ENCODE measurements at regions not wholly inside any gene's neighbourhood (a gene's known extent, or its start where the extent isn't known, plus 50 kb on each side); places are given as distances from the start of the nearest gene placed in this dataset.

DNA sequence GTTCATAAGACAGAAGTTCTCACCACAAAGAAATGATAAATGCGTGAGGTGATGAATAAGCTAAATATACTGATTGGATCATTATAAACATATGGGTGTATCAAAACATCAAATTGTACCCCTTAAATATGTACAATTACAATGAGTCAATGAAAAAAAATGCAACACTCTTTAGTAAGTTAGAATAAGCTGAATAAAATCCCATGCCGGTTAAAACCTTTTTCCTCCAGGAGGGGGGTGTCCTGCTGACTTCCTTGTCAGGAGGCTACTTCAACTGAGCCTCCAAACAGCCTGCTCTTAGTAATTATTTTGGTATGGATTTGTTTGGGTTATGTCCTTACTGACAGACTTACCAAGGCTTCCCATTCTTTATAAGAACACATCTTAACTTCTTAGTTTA, 649.1 kb downstream of the INHBA start:
- no peak overlapping the region for H3K18ac ChIP-seq (ENCODE audit: extremely low read depth, low read length)
- no peaks in the 10 kb centered on the region; the same call in 1 of the 2 replicates for H3K23me2 ChIP-seq (ENCODE audit: low read depth, low read length)
- H2BK20ac ChIP-seq (ENCODE audit: low read length), result no peak overlapping the region
- no peak overlapping the region for H2BK120ac ChIP-seq (replicated peaks; ENCODE audit: low read depth, low read length)
- H3K79me2 ChIP-seq (ENCODE audit: control insufficient read depth in 1 of 2, insufficient read depth in 2 of 2, low read length in 2 of 2), result no peaks in the 10 kb centered on the region
- H2BK15ac ChIP-seq (ENCODE audit: low read length), result no peak overlapping the region
- POLR2A ChIA-PET (ENCODE audit: partially characterized antibody), result interaction anchor here (0.6 kb wide), 1 partner anchor 262 kb away, joined by 4 read pairs; no protein-coding TSS in a partner anchor
- H3K56ac ChIP-seq (replicated peaks; ENCODE audit: insufficient read length, low read depth, low read length), result no peak overlapping the region
- no peaks in the 10 kb centered on the region for H3K9me3 ChIP-seq (ENCODE audit: insufficient read depth in 2 of 2, low read depth in 1 of 2, low read length in 1 of 2)
- TF ChIP-seq SRF (IDR thresholded peaks at IDR 0.05; ENCODE audit: low read depth, low read length) (no peak), TAF7 (optimal IDR thresholded peaks at IDR 0.05; ENCODE audit: borderline replicate concordance, low read depth, low read length) (no peak), SIRT6 (IDR thresholded peaks at IDR 0.05; ENCODE audit: low read length) (no peak), POLR2A (IDR thresholded peaks at IDR 0.05; ENCODE audit: control extremely low read depth in 1 of 2, low read depth in 2 of 2, low read length in 2 of 2) (no peak), TEAD4 (IDR thresholded peaks at IDR 0.05; ENCODE audit: low read depth, low read length) (no peak), CEBPB (IDR thresholded peaks at IDR 0.05; ENCODE audit: low read depth, low read length) (no peak), ZNF274 (IDR thresholded peaks at IDR 0.05; ENCODE audit: borderline replicate concordance, extremely low read depth, low read length) (no peak), EGR1 (IDR thresholded peaks at IDR 0.05; ENCODE audit: borderline replicate concordance, low read depth, low read length) (no peak), RBBP5 (IDR thresholded peaks at IDR 0.05; ENCODE audit: borderline replicate concordance, low read depth, low read length) (no peak), POLR2AphosphoS5 (IDR thresholded peaks at IDR 0.05; ENCODE audit: low read depth, low read length) (no peak), POU5F1 (IDR thresholded peaks at IDR 0.05; ENCODE audit: low read depth, low read length) (no peak), SUZ12 (IDR thresholded peaks at IDR 0.05; ENCODE audit: low read length) (no peak), SP4 (IDR thresholded peaks at IDR 0.05; ENCODE audit: low read length) (no peak), CREB1 (IDR thresholded peaks at IDR 0.05) (no peak), SIN3A (conservative IDR thresholded peaks at IDR 0.05 in 1 of 2, IDR thresholded peaks at IDR 0.05 in 1 of 2; ENCODE audit: low read depth in 1 of 2, low read length in 2 of 2) (no peak), CBX8 (IDR thresholded peaks at IDR 0.05; ENCODE audit: borderline replicate concordance, low read depth, low read length) (no peak), FOSL1 (IDR thresholded peaks at IDR 0.05; ENCODE audit: insufficient read depth, low read depth, low read length) (no peak)
- H4K20me1 ChIP-seq (replicated peaks in 1 of 2; ENCODE audit: control insufficient read depth in 1 of 2, insufficient read depth in 2 of 2, low read length in 2 of 2), result peaks cover 0 to under 1% of the 10 kb centered on the region in 2 experiments
- H2BK12ac ChIP-seq (ENCODE audit: low read depth, low read length), result no peak overlapping the region
- H3K27ac ChIP-seq (ENCODE audit: low read depth, low read length), result no peak overlapping the region
- H3K14ac ChIP-seq (ENCODE audit: insufficient read length), result no peak overlapping the region
- H4K91ac ChIP-seq (replicated peaks; ENCODE audit: insufficient read length, low read length), result no peak overlapping the region
- H4K5ac ChIP-seq (ENCODE audit: insufficient read length, low read depth, low read length), result no peak overlapping the region
- CTCF ChIA-PET (ENCODE audit: partially characterized antibody), result interaction anchor here (0.7 to 1.4 kb wide), 4 partner anchors 10 to 653 kb away, joined by 3 to 5 read pairs (median 4); no protein-coding TSS in a partner anchor
- H4K8ac ChIP-seq (ENCODE audit: extremely low read depth, insufficient read depth, low read length), result no peak overlapping the region
- no peak overlapping the region for H3K4me2 ChIP-seq (ENCODE audit: insufficient read depth in 1 of 2, low read depth in 2 of 2, low read length in 2 of 2)
- H3K4ac ChIP-seq (replicated peaks; ENCODE audit: insufficient read length, low read depth, low read length), result no peak overlapping the region
- no peak overlapping the region for H3K4me3 ChIP-seq (ENCODE audit: extremely low read depth in 1 of 4, insufficient read depth in 2 of 4, low read depth in 3 of 4, low read length in 4 of 4)
- H2AFZ ChIP-seq (ENCODE audit: low read length), result no peak overlapping the region
- H2BK5ac ChIP-seq (ENCODE audit: low read depth, low read length), result no peak overlapping the region
- no peaks in the 10 kb centered on the region for H3K79me1 ChIP-seq (ENCODE audit: low read depth, low read length)
- no peak overlapping the region for H3K23ac ChIP-seq (ENCODE audit: insufficient read length)
- H3K27me3 ChIP-seq (replicated peaks in 1 of 4; ENCODE audit: control insufficient read depth in 3 of 4, extremely low read depth in 1 of 4, insufficient read depth in 3 of 4, low read length in 3 of 4), result peaks cover 4 to 12% (median 8%) of the 10 kb centered on the region in 4 experiments
- no peak overlapping the region for H2AK5ac ChIP-seq (ENCODE audit: low read depth, low read length)
- H3K9ac ChIP-seq (replicated peaks in 1 of 4; ENCODE audit: extremely low read depth in 1 of 4, low read depth in 3 of 4, low read length in 3 of 4), result no peak overlapping the region
- H3K36me3 ChIP-seq (ENCODE audit: control insufficient read depth in 2 of 4, insufficient read depth in 4 of 4, low read length in 3 of 4), result no peaks in the 10 kb centered on the region
- FAIRE-seq, result no peak
- no peak for DNase-seq (ENCODE audit: low read depth in 1 of 2, low spot score in 2 of 2)
- 95% methylated on average over 2 of the region's 2 CpGs; no CpG with 5 or more reads in 1 of the 2 experiments for WGBS, 2 experiments (ENCODE audit: extremely low coverage in 1 of 2, insufficient coverage in 1 of 2, insufficient read length in 1 of 2, insufficient replicate concordance in 2 of 2, low coverage in 1 of 2, low lambda C conversion rate in 2 of 2, missing lambda C conversion rate in 1 of 2)
- peaks cover under 1 to 8% (median 6%) of the 10 kb centered on the region in 4 experiments; a peak in 6 of 7 replicates for H3K4me1 ChIP-seq (replicated peaks in 1 of 4; ENCODE audit: control insufficient read depth in 3 of 4, insufficient read depth in 4 of 4, low read length in 3 of 4)
